HG03558 (cell line): ENCODE measurements at regions not wholly inside any gene's neighbourhood (a gene's known extent, or its start where the extent isn't known, plus 50 kb on each side); places are given as distances from the start of the nearest gene placed in this dataset.

ENCODE experiments used
- ATAC-seq: cut with Tn5 transposase; IDR thresholded peaks from one replicate; pipeline ENCODE4 v1.9.1; 2021; ENCODE audit warnings: moderate number of reproducible peaks; ENCODE audit not compliant: unreplicated experiment; ENCODE audit errors: extremely low read depth

DNA sequence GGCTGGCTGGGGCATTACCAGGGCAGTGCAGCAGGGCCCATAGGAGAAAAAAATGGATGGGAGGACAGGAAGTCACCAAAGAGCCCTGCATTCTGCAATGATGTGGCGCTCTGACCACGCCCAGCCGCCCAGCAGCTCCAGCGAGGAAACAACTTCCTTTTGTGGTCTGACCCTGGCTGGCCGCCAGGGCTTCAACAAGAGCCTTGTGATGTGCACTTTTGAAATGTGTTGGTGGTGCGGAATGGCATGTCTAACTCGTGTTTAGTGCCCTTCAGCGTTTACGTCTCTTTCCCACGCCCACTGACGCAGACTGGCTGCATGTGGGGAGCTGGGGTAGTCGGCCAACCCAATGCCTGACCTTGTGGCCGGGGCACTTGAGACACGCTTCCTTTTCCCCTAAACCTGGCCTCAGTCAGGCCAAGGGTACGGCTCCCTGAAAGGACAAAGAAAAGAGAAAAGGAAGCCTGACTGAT lies 81.9 kb upstream of the CTNNB1 start:
- peak; percentile 84 for ATAC-seq

DNA sequence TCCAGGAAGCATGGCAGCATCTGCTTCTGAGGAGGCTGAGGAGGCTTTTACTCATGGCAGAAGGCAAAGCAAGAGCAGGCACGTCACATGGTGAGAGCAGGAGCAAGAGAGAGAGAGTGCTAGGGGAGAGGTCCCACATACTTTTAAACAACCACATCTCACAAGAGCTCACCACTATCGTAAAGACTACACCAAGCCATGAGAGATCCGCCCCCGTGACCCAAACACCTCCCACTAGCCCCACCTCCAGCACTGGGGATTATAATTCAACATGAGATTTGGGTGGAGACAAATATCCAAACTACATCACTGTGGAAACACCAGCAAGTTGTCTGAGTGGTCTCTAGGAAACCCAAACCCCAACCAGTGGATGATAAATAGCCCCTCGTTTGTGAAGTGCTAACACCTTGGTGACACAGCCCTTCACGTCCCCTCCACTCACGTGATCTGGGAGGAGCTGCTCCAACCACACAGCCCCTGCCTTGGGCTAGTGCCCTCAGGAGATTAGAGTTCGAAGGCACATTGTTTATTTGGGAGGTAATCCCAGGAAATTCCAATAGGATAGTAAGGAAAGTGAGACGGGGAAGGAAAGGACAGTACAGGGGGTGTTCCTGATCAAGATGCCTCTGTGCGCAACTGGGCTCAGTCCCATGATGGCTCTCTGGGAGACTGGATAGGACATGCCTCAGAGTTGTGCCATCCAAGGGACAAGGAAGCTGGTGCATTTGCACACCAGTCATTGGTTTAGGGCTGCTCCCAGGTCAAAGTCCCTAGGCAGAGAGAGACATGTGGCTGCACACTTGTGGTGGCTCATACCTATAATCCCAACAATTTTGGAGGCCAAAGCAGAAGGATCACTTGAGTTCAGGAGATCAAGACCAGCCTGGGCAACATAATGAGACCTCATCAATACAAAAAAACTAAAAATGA lies 80.6 kb upstream of the CTNNB1 start:
- no peak for ATAC-seq

DNA sequence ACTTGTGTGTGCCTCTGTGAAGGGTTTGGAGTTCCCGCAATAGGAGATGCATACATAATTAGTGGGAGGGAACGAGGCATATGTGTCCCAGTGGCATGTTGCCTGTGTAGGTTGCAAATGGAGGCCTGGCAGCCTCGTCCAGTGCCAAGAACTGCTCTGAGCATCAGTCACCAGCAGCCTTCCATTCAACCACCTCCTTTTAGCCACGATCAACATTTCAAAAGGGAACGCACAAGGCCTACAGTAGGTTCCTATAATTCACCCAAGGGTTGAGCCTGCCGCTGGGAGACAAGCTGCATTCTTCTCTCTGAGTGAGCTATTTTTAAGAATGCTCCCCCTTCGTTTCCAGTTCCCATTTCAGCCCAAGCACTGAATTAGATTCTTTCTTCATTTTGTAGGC lies 78.8 kb upstream of the CTNNB1 start:
- ATAC-seq, result no peak

DNA sequence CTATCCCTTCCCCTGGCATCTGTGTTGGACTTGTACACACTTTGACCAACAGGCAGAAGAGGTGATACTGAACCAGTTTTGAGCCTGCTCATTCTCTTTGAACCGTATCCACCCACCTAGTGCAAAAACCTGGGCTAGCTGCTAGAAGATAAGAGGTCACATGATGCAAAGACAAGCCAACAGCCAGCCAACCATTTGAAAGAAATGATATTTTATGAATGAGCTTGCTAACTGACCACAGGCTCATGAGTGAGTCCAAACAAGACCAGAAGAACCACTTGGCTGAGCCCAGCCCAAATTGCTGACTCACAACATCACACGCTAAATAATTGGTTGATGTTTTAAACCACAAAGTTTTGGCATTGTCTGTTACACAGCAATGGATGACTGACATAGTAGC lies 74.0 kb upstream of the CTNNB1 start:
- no peak for ATAC-seq

DNA sequence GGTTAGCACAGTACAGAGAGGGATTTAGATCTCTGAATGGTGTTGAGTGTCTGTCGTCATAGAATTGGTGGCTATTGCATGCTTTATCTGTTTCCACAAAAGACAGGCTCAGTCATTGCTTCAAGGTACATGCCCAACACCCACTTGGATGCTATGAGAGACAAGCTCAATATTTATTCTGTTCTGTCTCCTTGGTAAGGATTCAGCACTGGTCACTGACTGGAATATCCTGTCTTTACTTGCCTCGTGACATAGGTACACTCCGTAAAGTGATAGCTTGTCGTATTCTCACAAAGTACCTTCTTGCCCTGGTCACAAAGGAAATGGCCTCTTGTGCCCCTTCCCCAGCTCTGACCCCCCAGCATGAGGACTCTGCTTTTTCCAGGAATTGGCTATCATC lies 72.8 kb upstream of the CTNNB1 start:
- no peak for ATAC-seq

- ATAC-seq, result no peak
Measured at GRCh38 chr3:41126961-41127360, 72.3 kb upstream of the CTNNB1 start.

GRCh38 chr3:41127414-41127813 lies 71.9 kb upstream of the CTNNB1 start:
- no peak for ATAC-seq

- no peak for ATAC-seq
Measured at GRCh38 chr3:41129731-41130130, 69.6 kb upstream of the CTNNB1 start.

GRCh38 chr3:41131224-41131623 lies 68.1 kb upstream of the CTNNB1 start:
- no peak for ATAC-seq

DNA sequence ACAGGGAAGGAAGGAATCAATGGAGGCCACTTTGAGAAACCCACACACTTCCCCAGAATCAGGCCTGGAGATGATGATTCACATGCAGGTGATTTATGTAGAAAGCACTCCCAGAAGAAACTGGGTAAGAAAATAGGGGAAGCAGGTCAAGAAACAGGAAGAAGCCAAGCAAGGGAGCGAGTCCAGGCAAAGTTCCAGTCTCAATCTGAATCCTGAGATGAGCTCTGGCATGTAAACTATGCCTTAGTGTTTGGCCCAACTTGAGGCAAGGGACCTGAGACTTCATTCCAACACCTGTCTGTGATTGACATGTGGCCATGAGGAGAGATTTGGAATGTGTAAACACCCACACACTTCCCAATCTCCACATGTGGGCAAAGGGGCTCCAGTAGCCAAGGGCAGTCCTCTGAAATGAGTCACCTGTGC lies 61.6 kb upstream of the CTNNB1 start:
- ATAC-seq, result no peak

DNA sequence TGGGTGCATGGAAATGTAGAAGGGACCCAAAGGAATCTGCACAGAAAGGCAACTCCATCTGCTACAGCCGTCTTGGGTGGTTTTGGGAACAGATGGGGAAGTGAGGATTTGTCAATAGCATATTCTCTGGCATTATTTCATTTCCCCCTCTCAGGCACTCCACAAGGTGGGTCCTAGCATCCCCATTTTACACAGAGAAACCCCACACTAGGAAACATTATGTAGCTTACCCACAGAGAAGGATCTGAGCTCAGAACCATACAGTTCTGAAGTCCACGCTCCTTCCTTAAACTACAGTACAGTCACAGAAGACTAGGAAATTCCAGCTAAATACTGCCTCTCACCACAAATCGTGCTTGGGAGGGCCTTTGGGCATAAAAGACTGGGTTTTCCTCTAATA lies 61.2 kb upstream of the CTNNB1 start:
- ATAC-seq, result no peak

DNA sequence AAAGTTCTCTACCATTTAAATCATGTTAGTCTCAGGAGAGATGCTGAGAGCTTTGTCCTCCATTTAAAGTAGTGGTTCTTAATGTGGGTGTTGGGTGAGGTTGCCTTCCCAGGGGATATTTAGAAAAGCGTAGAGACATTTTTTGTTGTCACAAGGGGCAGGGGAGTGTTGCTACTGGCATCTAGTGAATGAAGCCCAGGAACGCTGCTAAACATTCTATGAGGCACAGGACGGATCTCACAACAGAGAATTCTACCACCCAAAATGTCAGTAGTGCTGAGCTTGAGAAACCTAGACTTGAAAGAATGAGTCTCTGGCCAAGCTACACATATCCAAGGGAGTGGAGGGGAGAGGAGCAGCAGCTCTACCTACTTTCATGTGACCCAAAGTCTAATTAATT lies 60.7 kb upstream of the CTNNB1 start:
- no peak for ATAC-seq

DNA sequence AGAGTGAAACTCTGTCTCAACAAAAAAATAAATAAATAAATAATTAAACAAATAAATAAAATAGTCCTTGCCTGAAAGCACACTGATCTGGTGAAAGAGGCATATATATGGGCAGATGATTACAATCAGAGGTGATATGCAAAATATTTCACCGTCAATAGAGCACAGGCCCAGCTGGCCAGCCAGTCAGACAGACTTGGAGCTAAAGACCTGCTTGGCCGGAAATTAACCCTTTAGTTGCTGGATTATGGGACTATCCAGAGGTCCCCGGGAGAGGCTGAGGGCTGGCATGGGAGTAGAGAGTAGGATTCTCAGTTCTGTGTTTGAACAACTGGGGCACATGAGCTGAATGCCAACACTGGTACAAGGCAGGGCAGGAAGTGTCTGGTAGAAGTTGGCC lies 59.1 kb upstream of the CTNNB1 start:
- ATAC-seq, result no peak

DNA sequence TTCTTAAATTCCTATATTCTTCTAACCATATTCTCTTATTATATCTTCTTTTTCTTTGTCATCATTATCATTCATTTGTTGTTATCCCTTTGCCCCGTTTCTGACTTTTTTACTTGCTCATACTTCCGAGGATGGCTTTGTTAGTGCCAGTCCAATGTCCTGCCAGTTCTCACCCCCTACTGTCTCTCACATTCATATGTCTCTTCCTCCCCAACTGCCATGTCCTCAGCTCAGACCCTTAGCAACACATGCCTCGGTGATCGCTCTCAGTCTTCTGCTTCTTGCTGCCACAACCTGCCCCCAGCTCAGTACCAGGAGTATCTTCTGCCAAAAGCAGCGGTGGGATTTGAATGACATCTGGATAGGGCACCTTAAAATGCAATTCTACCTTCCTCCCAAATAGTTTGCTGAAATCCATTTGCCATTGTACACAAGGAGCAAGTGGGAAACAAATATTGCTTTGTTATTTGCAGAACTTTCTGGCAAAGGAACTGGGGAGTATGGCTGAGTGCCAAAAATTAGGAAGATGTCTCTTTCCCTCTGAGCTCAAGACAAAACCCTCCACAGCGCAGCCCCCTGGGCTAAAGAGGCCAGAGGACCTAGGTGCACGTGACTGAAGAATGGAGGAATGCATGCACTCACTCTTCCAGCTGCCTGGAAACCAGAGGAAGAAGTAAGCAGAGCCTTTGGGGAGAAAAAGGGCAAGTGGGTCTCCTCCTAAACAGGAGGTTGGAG lies 57.7 kb upstream of the CTNNB1 start:
- no peak for ATAC-seq

DNA sequence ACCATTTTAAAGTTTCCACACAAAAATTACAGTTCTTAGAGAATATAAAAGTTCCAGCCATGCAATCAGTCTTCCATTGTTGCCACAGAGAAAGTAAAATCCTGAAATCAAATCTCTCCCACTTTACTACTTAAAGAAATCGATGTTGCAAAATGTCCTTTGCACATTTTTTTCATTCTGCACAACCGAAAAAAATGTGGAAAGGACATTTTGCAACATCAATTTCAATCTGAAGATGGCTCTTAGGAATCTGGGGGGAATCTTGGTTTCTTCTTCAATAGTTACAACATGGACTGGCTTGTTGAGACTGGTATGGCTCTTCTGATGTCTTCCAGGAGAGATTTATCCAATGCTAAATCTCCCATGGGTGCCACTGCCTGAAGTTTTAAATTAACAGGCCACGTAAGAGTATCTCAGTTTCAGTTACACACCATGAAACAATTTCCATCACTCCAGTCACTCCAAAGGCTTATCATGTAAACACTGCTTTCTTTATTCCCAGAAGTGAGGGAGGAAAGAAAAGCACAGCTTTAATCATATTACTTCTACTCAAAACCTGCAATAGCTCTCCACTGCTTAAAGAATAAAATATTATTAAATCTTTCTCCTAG lies 55.8 kb upstream of the CTNNB1 start:
- ATAC-seq, result no peak

- ATAC-seq, result no peak
Measured at GRCh38 chr3:41144631-41145030, 54.7 kb upstream of the CTNNB1 start.

DNA sequence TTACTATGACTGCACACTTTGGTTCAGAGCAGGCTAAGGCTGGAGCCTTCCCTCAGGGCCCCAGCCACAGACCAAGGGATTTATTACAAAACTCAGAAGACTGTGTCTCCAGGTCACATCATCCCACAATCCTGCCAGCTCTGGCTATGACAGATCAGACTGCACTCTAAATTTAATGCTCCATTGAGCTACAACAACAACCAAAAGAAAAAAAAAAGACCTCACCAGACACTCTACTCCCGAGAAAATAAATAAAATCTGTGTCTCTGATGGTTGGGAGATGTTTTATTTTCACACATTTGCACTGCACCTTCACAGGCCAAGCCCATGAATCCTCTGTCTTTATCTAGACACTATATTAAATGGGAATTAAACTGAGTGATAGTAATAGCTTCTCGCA lies 50.8 kb upstream of the CTNNB1 start:
- no peak for ATAC-seq

GRCh38 chr3:41148901-41149300 lies 50.4 kb upstream of the CTNNB1 start:
- ATAC-seq, result no peak
